ENCODE measurements at regions not wholly inside any gene's neighbourhood (a gene's known extent, or its start where the extent isn't known, plus 50 kb on each side); places are given as distances from the start of the nearest gene placed in this dataset.

DNA sequence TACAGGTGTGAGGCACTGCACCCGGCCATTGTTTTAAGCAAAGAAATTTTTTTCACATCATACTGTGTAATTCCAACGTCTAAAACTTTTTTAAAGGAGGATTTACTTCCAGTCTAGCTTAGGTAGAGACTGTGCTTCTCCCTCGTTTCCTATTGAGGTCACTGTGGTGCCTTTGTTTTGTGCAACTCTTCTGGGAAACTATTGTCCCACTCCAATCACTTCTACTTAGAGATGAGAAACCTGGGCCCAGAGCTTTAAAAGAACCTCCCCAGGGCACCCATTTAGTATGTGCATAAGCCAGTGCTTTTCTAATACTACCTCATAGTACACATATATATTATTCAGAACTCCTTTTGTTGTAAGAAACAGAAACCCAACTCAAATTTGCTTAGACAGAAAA lies 120.0 kb upstream of the ZNF644 start:
- H3K4me3 ChIP-seq (ENCODE audit: low read length): no peak overlapping the region
- H3K4me2 ChIP-seq (ENCODE audit: low read depth, low read length, poor library complexity, severe bottlenecking): no peak overlapping the region
- H4K20me1 ChIP-seq (ENCODE audit: insufficient read depth, low read depth, low read length): no peaks in the 10 kb centered on the region
- no peak for DNase-seq
- no peaks in the 10 kb centered on the region for H3K4me1 ChIP-seq (ENCODE audit: low read length)
- no peak overlapping the region for H3K9ac ChIP-seq (ENCODE audit: low read length)
- H3K27ac ChIP-seq (ENCODE audit: low read length): no peak overlapping the region
- no peaks in the 10 kb centered on the region for H3K9me3 ChIP-seq (ENCODE audit: low read length)
- H3K79me2 ChIP-seq (ENCODE audit: low read length): no peaks in the 10 kb centered on the region
- no peak overlapping the region for H2AFZ ChIP-seq (ENCODE audit: low read length)
- H3K9me2 ChIP-seq (replicated peaks; ENCODE audit: insufficient read depth, low read length): no peaks in the 10 kb centered on the region
- no peaks in the 10 kb centered on the region for H3K27me3 ChIP-seq (ENCODE audit: low read length)
- H3K36me3 ChIP-seq (ENCODE audit: insufficient read depth, low read length): no peaks in the 10 kb centered on the region

DNA sequence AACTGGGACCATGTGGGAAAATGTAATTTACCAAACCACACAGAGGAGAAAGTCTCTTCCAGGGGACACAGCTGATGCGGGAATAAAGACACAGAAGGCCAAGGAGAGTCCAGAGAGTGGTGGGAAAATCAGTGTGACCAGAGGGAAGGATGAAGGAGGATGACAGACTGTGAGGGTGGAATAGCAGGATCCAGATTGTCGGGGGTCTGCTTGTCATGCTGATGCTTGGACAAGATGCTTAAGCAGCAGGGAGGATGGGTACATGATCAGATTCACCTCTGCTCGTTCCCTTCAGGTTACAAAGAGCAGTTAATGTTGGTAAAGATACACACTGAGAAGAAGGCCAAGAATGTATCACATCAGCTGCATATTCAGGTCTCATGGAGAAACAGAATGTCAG lies 117.1 kb upstream of the ZNF644 start:
- Histone ChIP-seq H2AFZ (ENCODE audit: low read length) (no peak overlapping the region), H3K27ac (ENCODE audit: low read length) (no peak overlapping the region), H3K27me3 (ENCODE audit: low read length) (no peaks in the 10 kb centered on the region), H3K4me1 (ENCODE audit: low read length) (no peaks in the 10 kb centered on the region), H3K36me3 (ENCODE audit: insufficient read depth, low read length) (no peaks in the 10 kb centered on the region), H3K4me2 (ENCODE audit: low read depth, low read length, poor library complexity, severe bottlenecking) (no peak overlapping the region), H4K20me1 (ENCODE audit: insufficient read depth, low read depth, low read length) (no peaks in the 10 kb centered on the region), H3K79me2 (ENCODE audit: low read length) (no peaks in the 10 kb centered on the region), H3K9me2 (replicated peaks; ENCODE audit: insufficient read depth, low read length) (no peaks in the 10 kb centered on the region), H3K9me3 (ENCODE audit: low read length) (no peaks in the 10 kb centered on the region), H3K4me3 (ENCODE audit: low read length) (no peak overlapping the region), H3K9ac (ENCODE audit: low read length) (no peak overlapping the region)
- DNase-seq: no peak

DNA sequence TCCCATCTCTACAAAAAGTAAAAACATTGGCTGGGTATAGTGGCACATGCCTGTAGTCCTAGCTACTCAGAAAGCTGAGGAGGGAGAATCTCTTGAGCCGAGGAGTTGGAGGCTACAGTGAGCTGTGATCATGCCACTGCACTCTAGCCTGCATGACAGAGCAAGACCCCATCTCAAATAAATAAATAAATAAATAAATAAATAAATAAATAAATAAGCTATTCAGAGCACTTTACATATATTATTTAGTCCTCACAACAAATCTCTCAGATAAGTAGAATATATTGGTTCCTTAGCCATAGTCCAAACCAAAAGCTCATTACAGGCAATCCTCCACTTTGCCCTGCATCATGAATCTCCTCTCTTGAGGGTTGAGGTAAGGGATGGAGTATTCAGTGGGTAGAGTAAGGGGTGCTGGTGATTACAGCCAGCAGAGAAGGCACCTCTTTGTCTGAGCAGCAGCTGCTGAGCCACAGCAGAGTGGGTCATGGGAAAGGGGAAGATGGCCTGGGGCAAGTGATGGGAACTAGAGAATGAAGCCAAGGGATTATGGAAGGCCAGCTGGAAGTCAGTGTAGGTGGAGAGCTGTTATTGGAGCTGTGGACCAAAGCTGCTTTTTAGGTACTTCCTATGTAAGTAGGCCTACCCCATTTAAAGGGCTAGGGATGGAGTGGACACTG lies 115.5 kb upstream of the ZNF644 start:
- H3K79me2 ChIP-seq (ENCODE audit: low read length): no peaks in the 10 kb centered on the region

DNA sequence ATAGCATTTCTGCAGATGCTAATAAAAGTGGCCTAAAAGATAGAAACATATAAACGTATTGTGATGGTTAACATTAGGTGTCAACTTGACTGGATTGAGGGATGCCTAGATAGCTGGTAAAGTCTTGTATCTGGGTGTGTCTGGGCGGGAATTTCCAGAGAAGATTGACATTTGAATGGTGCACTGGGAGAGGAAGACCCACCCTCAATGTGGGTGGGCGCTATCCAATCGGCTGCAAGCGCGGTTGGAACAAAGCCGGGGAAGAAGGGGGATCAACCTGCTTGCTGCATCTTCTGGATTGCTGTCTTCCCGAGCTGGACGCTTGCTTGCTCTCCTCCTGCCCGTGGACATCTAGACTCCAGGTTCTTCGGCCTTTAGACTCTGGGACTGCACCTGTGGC lies 114.0 kb upstream of the ZNF644 start:
- Histone ChIP-seq H3K27me3 (ENCODE audit: low read length) (no peaks in the 10 kb centered on the region), H2AFZ (ENCODE audit: low read length) (no peak overlapping the region), H3K36me3 (ENCODE audit: insufficient read depth, low read length) (no peaks in the 10 kb centered on the region), H3K27ac (ENCODE audit: low read length) (no peak overlapping the region), H3K79me2 (ENCODE audit: low read length) (no peaks in the 10 kb centered on the region), H3K9me2 (replicated peaks; ENCODE audit: insufficient read depth, low read length) (no peaks in the 10 kb centered on the region), H3K4me3 (ENCODE audit: low read length) (no peak overlapping the region), H3K9ac (ENCODE audit: low read length) (no peak overlapping the region), H4K20me1 (ENCODE audit: insufficient read depth, low read depth, low read length) (no peaks in the 10 kb centered on the region), H3K4me1 (ENCODE audit: low read length) (no peaks in the 10 kb centered on the region), H3K9me3 (ENCODE audit: low read length) (no peaks in the 10 kb centered on the region), H3K4me2 (ENCODE audit: low read depth, low read length, poor library complexity, severe bottlenecking) (no peak overlapping the region)
- DNase-seq: no peak

More for the DNA sequence above, 115.5 kb upstream of the ZNF644 start:
- no peak overlapping the region for H3K4me3 ChIP-seq (ENCODE audit: low read length)
- H3K27me3 ChIP-seq (ENCODE audit: low read length): no peaks in the 10 kb centered on the region
- no peaks in the 10 kb centered on the region for H3K9me2 ChIP-seq (replicated peaks; ENCODE audit: insufficient read depth, low read length)
- DNase-seq: no peak
- no peak overlapping the region for H3K9ac ChIP-seq (ENCODE audit: low read length)
- no peaks in the 10 kb centered on the region for H3K36me3 ChIP-seq (ENCODE audit: insufficient read depth, low read length)
- H3K4me1 ChIP-seq (ENCODE audit: low read length): no peaks in the 10 kb centered on the region
- H4K20me1 ChIP-seq (ENCODE audit: insufficient read depth, low read depth, low read length): no peaks in the 10 kb centered on the region
- no peaks in the 10 kb centered on the region for H3K9me3 ChIP-seq (ENCODE audit: low read length)
- no peak overlapping the region for H2AFZ ChIP-seq (ENCODE audit: low read length)
- no peak overlapping the region for H3K4me2 ChIP-seq (ENCODE audit: low read depth, low read length, poor library complexity, severe bottlenecking)
- H3K27ac ChIP-seq (ENCODE audit: low read length): no peak overlapping the region

DNA sequence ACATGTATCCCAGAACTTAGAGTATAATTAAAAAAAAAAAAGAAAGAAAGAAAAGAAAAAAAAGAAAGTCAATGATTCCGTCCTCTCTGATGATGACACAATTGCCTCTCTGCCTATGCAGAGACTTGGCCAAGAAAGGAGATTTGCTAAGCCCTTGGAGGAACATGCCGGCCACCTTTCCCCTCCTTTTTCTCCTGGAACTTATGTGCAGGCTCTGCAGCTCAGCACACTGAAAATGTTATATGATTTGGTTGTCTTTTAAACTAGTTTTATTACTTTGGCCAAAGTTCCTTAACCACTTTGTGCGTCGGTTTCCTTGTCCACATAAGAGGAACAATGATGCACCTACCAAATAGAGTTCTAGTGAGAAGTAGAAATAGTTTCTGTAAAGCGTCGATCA lies 111.4 kb upstream of the ZNF644 start:
- Histone ChIP-seq H3K9me3 (ENCODE audit: low read length) (no peaks in the 10 kb centered on the region), H2AFZ (ENCODE audit: low read length) (no peak overlapping the region), H3K36me3 (ENCODE audit: insufficient read depth, low read length) (no peaks in the 10 kb centered on the region), H3K9ac (ENCODE audit: low read length) (no peak overlapping the region), H3K4me1 (ENCODE audit: low read length) (no peaks in the 10 kb centered on the region), H3K27ac (ENCODE audit: low read length) (no peak overlapping the region), H3K79me2 (ENCODE audit: low read length) (no peaks in the 10 kb centered on the region), H4K20me1 (ENCODE audit: insufficient read depth, low read depth, low read length) (no peaks in the 10 kb centered on the region), H3K4me2 (ENCODE audit: low read depth, low read length, poor library complexity, severe bottlenecking) (no peak overlapping the region), H3K27me3 (ENCODE audit: low read length) (no peaks in the 10 kb centered on the region), H3K4me3 (ENCODE audit: low read length) (no peak overlapping the region), H3K9me2 (replicated peaks; ENCODE audit: insufficient read depth, low read length) (no peaks in the 10 kb centered on the region)
- DNase-seq: no peak

DNA sequence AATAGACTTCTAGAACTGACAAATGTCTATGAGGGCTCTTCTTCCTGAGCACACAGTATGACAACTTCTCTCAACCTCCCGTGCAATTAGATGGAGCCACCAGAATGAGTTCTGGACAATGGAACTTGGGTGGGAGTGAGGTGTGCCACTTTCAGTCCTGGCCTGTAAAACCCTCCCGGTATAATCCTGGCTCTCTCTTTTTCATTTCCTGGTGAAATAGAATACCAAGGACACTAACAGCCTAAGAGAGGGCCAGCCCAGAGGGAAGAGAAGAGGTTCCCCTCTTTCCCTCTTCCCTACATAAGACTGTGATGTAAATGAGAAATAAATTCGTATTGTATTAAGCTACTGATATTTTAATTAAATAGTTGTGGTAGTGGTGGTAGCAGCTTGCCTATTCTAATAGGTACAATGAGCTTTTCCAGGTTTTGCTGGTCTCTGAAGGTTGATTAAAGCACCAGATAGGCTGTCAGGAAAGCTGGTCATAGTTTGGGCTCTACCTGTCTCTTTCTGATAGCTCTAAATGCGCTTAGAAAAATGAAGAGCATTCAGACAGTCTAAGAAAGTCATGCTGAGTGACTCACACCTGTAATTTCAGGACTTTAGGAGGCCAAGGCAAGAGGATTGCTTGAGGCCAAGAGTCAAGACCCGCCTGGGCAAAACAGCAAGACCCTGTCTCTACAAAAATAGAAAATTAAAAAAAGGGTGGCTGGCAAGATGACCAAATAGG lies 108.6 kb upstream of the ZNF644 start:
- no peak for DNase-seq
- H3K27ac ChIP-seq (ENCODE audit: low read length): no peak overlapping the region
- H2AFZ ChIP-seq (ENCODE audit: low read length): no peak overlapping the region
- H3K4me3 ChIP-seq (ENCODE audit: low read length): no peak overlapping the region
- H3K4me1 ChIP-seq (ENCODE audit: low read length): no peaks in the 10 kb centered on the region
- H3K79me2 ChIP-seq (ENCODE audit: low read length): no peaks in the 10 kb centered on the region
- H3K9me3 ChIP-seq (ENCODE audit: low read length): no peaks in the 10 kb centered on the region
- H3K36me3 ChIP-seq (ENCODE audit: insufficient read depth, low read length): no peaks in the 10 kb centered on the region
- no peaks in the 10 kb centered on the region for H4K20me1 ChIP-seq (ENCODE audit: insufficient read depth, low read depth, low read length)
- H3K9me2 ChIP-seq (replicated peaks; ENCODE audit: insufficient read depth, low read length): no peaks in the 10 kb centered on the region
- no peak overlapping the region for H3K4me2 ChIP-seq (ENCODE audit: low read depth, low read length, poor library complexity, severe bottlenecking)
- no peaks in the 10 kb centered on the region for H3K27me3 ChIP-seq (ENCODE audit: low read length)
- no peak overlapping the region for H3K9ac ChIP-seq (ENCODE audit: low read length)

DNA sequence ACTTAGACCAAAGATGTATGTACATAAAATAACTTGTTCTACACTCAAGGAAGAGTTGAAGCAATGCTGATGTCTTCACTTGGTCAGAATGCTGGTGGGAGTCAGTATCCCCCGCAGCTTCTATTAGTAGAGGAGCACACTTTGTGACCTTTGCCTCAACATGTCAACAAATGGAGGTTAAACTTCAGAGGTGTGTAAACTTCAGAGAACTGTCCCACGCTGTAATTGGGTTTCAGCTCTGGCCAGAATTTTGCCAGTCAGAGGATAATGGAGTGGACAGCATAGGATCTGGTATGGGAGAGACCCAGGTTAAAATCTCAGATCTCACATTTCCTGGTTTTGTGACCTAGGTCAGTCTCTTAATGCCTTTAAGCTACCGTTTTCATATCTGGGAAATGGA lies 107.6 kb upstream of the ZNF644 start:
- no peak overlapping the region for H3K9ac ChIP-seq (ENCODE audit: low read length)
- H3K4me2 ChIP-seq (ENCODE audit: low read depth, low read length, poor library complexity, severe bottlenecking): no peak overlapping the region
- H3K27ac ChIP-seq (ENCODE audit: low read length): no peak overlapping the region
- H4K20me1 ChIP-seq (ENCODE audit: insufficient read depth, low read depth, low read length): no peaks in the 10 kb centered on the region
- H3K4me3 ChIP-seq (ENCODE audit: low read length): no peak overlapping the region
- H3K9me2 ChIP-seq (replicated peaks; ENCODE audit: insufficient read depth, low read length): no peaks in the 10 kb centered on the region
- no peaks in the 10 kb centered on the region for H3K36me3 ChIP-seq (ENCODE audit: insufficient read depth, low read length)
- no peak for DNase-seq
- no peaks in the 10 kb centered on the region for H3K4me1 ChIP-seq (ENCODE audit: low read length)
- no peaks in the 10 kb centered on the region for H3K79me2 ChIP-seq (ENCODE audit: low read length)
- H3K9me3 ChIP-seq (ENCODE audit: low read length): no peaks in the 10 kb centered on the region
- no peaks in the 10 kb centered on the region for H3K27me3 ChIP-seq (ENCODE audit: low read length)
- no peak overlapping the region for H2AFZ ChIP-seq (ENCODE audit: low read length)

DNA sequence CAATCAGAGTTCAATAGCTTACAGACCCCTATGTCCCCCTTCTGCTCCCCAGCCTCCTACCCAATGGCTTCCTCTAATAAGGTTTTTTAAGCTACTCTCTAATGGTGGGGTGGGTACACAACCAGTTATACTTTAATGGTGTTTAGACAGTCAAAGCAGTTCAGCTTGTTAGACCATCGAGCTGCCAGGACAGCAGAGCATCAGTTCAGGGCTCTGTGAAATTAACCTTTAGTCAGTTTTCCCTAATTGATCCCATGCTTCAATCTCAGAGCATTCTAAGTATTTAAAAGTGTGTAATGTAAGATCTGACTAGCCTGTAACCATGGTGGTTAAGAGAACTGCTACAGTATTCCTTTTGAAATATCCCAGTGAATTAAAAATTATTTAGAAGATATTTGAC lies 107.2 kb upstream of the ZNF644 start:
- no peaks in the 10 kb centered on the region for H3K9me2 ChIP-seq (replicated peaks; ENCODE audit: insufficient read depth, low read length)
- no peak overlapping the region for H2AFZ ChIP-seq (ENCODE audit: low read length)
- H3K4me1 ChIP-seq (ENCODE audit: low read length): no peaks in the 10 kb centered on the region

More for the DNA sequence above, 107.2 kb upstream of the ZNF644 start:
- DNase-seq: no peak
- H3K36me3 ChIP-seq (ENCODE audit: insufficient read depth, low read length): no peaks in the 10 kb centered on the region
- H4K20me1 ChIP-seq (ENCODE audit: insufficient read depth, low read depth, low read length): no peaks in the 10 kb centered on the region
- no peak overlapping the region for H3K4me3 ChIP-seq (ENCODE audit: low read length)
- no peak overlapping the region for H3K27ac ChIP-seq (ENCODE audit: low read length)
- H3K9ac ChIP-seq (ENCODE audit: low read length): no peak overlapping the region
- H3K27me3 ChIP-seq (ENCODE audit: low read length): no peaks in the 10 kb centered on the region
- no peaks in the 10 kb centered on the region for H3K79me2 ChIP-seq (ENCODE audit: low read length)
- no peak overlapping the region for H3K4me2 ChIP-seq (ENCODE audit: low read depth, low read length, poor library complexity, severe bottlenecking)
- H3K9me3 ChIP-seq (ENCODE audit: low read length): no peaks in the 10 kb centered on the region
